Liver (tissue), 8 donors: ENCODE measurements at regions not wholly inside any gene's neighbourhood (a gene's known extent, or its start where the extent isn't known, plus 50 kb on each side); places are given as distances from the start of the nearest gene placed in this dataset.

Source experiments
- DNase-seq: peaks from one replicate; pipeline ENCODE4 v3.0.0-alpha.2; 2017; ENCODE audit warnings: low spot score
- H3K27ac ChIP-seq, 2 donors: one replicate each; pipeline ENCODE4 v1.7.0; 2013; ENCODE audit warnings: inconsistent platforms in 2 of 2, low read length in 2 of 2, control low read depth in 1 of 2, low read depth in 1 of 2, mild to moderate bottlenecking in 1 of 2
- H3K27me3 ChIP-seq, 4 donors: one replicate each; pipeline versions ENCODE4 v1.6.1 to v1.7.0; 2013; ENCODE audit warnings: low read length in 3 of 4, inconsistent platforms in 1 of 4, mild to moderate bottlenecking in 1 of 4, moderate library complexity in 1 of 4; ENCODE audit not compliant: control insufficient read depth in 4 of 4, insufficient read depth in 4 of 4
- H3K36me3 ChIP-seq, 4 donors: one replicate each; pipeline versions ENCODE4 v1.6.1 to v1.7.0; 2013; ENCODE audit warnings: low read length in 3 of 4, mild to moderate bottlenecking in 3 of 4, low read depth in 1 of 4, moderate library complexity in 1 of 4; ENCODE audit not compliant: control insufficient read depth in 4 of 4, insufficient read depth in 3 of 4
- H3K4me1 ChIP-seq, 4 donors: one replicate each; pipeline versions ENCODE4 v1.6.1 to v1.7.0; 2013; ENCODE audit warnings: low read length in 3 of 4, mild to moderate bottlenecking in 3 of 4, moderate library complexity in 1 of 4; ENCODE audit not compliant: control insufficient read depth in 4 of 4, insufficient read depth in 4 of 4
- H3K4me3 ChIP-seq, 3 donors: one replicate each; pipeline versions ENCODE4 v1.6.1 to v1.7.0; 2013; ENCODE audit warnings: low read length in 3 of 3, control low read depth in 1 of 3, low read depth in 1 of 3, mild to moderate bottlenecking in 1 of 3
- H3K9ac ChIP-seq, 2 donors: one replicate each; pipeline ENCODE4 v1.7.0; 2013; ENCODE audit warnings: low read length in 2 of 2, mild to moderate bottlenecking in 2 of 2, moderate library complexity in 2 of 2, control low read depth in 1 of 2, low read depth in 1 of 2
- H3K9me3 ChIP-seq, 4 donors: one replicate each; pipeline versions ENCODE4 v1.6.1 to v1.7.0; 2013; ENCODE audit warnings: low read length in 3 of 4; ENCODE audit not compliant: control insufficient read depth in 4 of 4
- EGR1 ChIP-seq, 2 donors: IDR thresholded peaks; 2 replicates each; pipeline ENCODE4 v1.6.1; 2016 to 2018; ENCODE audit warnings: antibody characterized with exemption in 2 of 2, low read depth in 2 of 2
- FOXA1 ChIP-seq: IDR thresholded peaks from 2 replicates; pipeline ENCODE4 v1.6.1; 2016; ENCODE audit warnings: antibody characterized with exemption
- FOXA2 ChIP-seq: IDR thresholded peaks from 2 replicates; pipeline ENCODE4 v1.6.1; 2016; ENCODE audit warnings: antibody characterized with exemption
- GABPA ChIP-seq, 2 donors: IDR thresholded peaks in 1 of 2; conservative IDR thresholded peaks in 1 of 2; 2 replicates each; pipeline ENCODE4 v1.6.1; 2016; ENCODE audit warnings: antibody characterized with exemption in 2 of 2, mild to moderate bottlenecking in 1 of 2, moderate library complexity in 1 of 2
- HNF4A ChIP-seq, 2 donors: conservative IDR thresholded peaks; 2 replicates each; pipeline ENCODE4 v1.6.1; 2016; ENCODE audit warnings: antibody characterized with exemption in 2 of 2, mild to moderate bottlenecking in 2 of 2
- HNF4G ChIP-seq: IDR thresholded peaks from 2 replicates; pipeline ENCODE4 v1.6.1; 2016; ENCODE audit warnings: antibody characterized with exemption
- JUND ChIP-seq, 2 donors: IDR thresholded peaks; 2 replicates each; pipeline ENCODE4 v1.6.1; 2016; ENCODE audit warnings: antibody characterized with exemption in 2 of 2
- NR2F2 ChIP-seq: IDR thresholded peaks from 2 replicates; pipeline ENCODE4 v1.6.1; 2016; ENCODE audit warnings: antibody characterized with exemption
- RAD21 ChIP-seq, 2 donors: IDR thresholded peaks; 2 replicates each; pipeline ENCODE4 v1.6.1; 2016; ENCODE audit warnings: antibody characterized with exemption in 2 of 2, mild to moderate bottlenecking in 2 of 2
- RXRA ChIP-seq, 2 donors: IDR thresholded peaks; 2 replicates each; pipeline ENCODE4 v1.6.1; 2017 to 2018; ENCODE audit warnings: antibody characterized with exemption in 2 of 2, mild to moderate bottlenecking in 1 of 2
- SP1 ChIP-seq: IDR thresholded peaks from 2 replicates; pipeline ENCODE4 v1.6.1; 2018; ENCODE audit warnings: antibody characterized with exemption, mild to moderate bottlenecking
- TAF1 ChIP-seq: conservative IDR thresholded peaks from 2 replicates; pipeline ENCODE4 v1.6.1; 2016; ENCODE audit warnings: antibody characterized with exemption, mild to moderate bottlenecking
- YY1 ChIP-seq: IDR thresholded peaks from 2 replicates; pipeline ENCODE4 v1.6.1; 2016; ENCODE audit warnings: antibody characterized with exemption, mild to moderate bottlenecking
- WGBS: extraction: QIAGEN DNeasy Blood & Tissue Kit; methylation state at CpG from one replicate; pipeline ENCODE4 v1.1.7; 2013; 5-methylcytosine and 5-hydroxymethylcytosine counted together
- TF ChIP-seq, protein P1 (sequence below): IDR thresholded peaks from 2 replicates; pipeline ENCODE4 v1.6.1; 2016; ENCODE audit warnings: antibody characterized with exemption
- TF ChIP-seq, protein P2 (sequence below): IDR thresholded peaks from 2 replicates; pipeline ENCODE4 v1.6.1; 2016; ENCODE audit warnings: antibody characterized with exemption
- TF ChIP-seq, protein P3 (sequence below): fragments of 150-350 bp; IDR thresholded peaks from 2 replicates; pipeline ENCODE4 v1.5.1; 2017; ENCODE audit warnings: improper control_type of control experiment, low read depth, low read length; ENCODE audit not compliant: missing input control
- TF ChIP-seq, protein P4 (sequence below): IDR thresholded peaks from 2 replicates; pipeline ENCODE4 v1.6.1; 2016; ENCODE audit warnings: antibody characterized with exemption, mild to moderate bottlenecking
- donor health status: healthy.
- donor health status: healthy.
- donor health status: healthy.
- donor health status: healthy.
- donor health status: healthy.

DNA sequence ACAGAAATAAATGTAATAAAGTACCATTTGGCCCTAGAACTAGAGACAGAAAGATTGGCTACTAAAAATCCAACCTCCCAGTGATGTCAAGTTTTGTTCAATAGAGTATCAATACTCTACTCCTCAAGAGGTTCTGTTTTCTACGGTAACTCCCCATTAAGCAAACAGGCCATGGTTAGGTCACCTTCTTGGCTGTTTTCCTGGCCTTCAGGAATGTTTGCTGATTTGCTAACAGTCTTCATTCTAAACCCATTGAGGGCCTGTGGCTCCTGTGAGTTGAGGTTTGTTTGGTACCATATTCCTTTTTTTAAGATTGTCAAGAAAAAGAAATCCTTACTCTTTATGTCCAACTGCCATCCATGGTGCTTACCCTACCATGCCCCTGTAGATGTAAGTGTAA is 1022.0 kb upstream of the TMEM132C start:
- TF ChIP-seq RXRA (IDR thresholded peaks at IDR 0.05) (peak in 1 of 2 donors; percentile 2), TAF1 (no peak)
- H3K27ac ChIP-seq = peak overlapping the region; percentile 25 to 49
- H3K4me1 ChIP-seq = peaks cover 4 to 39% (median 20%) of the 10 kb centered on the region in 4 donors
- no peaks in the 10 kb centered on the region for H3K9me3 ChIP-seq
- 41% methylated on average over 1 of the region's 1 CpG for WGBS
- H3K4me3 ChIP-seq = no peak overlapping the region
- DNase-seq = no peak
- no peak overlapping the region for H3K9ac ChIP-seq
- no peaks in the 10 kb centered on the region for H3K36me3 ChIP-seq
- H3K27me3 ChIP-seq = no peaks in the 10 kb centered on the region

DNA sequence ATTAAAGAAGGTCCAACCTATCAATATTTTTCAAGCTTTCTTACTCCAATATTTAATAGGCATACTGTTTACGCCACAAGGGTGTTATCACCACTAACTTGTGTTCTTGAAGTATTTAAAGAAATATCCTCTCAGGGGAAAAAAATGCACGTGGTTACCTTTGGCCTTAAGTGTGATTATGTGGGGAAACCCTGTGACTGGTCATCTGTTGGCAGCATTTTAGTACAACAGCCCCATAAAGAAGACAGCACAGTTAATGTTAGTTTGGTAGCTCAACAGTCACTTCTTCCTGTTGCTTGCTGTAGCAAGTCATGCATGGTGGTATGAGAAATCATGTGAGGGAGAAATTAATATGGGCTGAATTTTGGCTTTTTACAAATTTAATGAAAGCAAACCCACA is 1021.5 kb upstream of the TMEM132C start:
- peaks cover 3 to 35% (median 16%) of the 10 kb centered on the region in 4 donors for H3K4me1 ChIP-seq
- DNase-seq = no peak
- H3K9ac ChIP-seq = no peak overlapping the region
- H3K27ac ChIP-seq = peak overlapping the region; percentile 25 to 49
- H3K4me3 ChIP-seq = no peak overlapping the region
- WGBS = 53% methylated on average over 2 of the region's 2 CpGs
- no peaks in the 10 kb centered on the region for H3K36me3 ChIP-seq
- H3K9me3 ChIP-seq = no peaks in the 10 kb centered on the region
- no peaks in the 10 kb centered on the region for H3K27me3 ChIP-seq
- no peak for TF ChIP-seq EGR1 (IDR thresholded peaks at IDR 0.05; ENCODE audit: low read depth in 2 of 2)
- TF ChIP-seq, protein P1, sequence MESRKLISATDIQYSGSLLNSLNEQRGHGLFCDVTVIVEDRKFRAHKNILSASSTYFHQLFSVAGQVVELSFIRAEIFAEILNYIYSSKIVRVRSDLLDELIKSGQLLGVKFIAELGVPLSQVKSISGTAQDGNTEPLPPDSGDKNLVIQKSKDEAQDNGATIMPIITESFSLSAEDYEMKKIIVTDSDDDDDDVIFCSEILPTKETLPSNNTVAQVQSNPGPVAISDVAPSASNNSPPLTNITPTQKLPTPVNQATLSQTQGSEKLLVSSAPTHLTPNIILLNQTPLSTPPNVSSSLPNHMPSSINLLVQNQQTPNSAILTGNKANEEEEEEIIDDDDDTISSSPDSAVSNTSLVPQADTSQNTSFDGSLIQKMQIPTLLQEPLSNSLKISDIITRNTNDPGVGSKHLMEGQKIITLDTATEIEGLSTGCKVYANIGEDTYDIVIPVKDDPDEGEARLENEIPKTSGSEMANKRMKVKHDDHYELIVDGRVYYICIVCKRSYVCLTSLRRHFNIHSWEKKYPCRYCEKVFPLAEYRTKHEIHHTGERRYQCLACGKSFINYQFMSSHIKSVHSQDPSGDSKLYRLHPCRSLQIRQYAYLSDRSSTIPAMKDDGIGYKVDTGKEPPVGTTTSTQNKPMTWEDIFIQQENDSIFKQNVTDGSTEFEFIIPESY = peak; percentile 28
- peak in 1 of 2 donors; percentile 10 for TF ChIP-seq HNF4A (conservative IDR thresholded peaks at IDR 0.05)
- TF ChIP-seq GABPA (IDR thresholded peaks at IDR 0.05 in 1 of 2, conservative IDR thresholded peaks at IDR 0.05 in 1 of 2) = no peak

DNA sequence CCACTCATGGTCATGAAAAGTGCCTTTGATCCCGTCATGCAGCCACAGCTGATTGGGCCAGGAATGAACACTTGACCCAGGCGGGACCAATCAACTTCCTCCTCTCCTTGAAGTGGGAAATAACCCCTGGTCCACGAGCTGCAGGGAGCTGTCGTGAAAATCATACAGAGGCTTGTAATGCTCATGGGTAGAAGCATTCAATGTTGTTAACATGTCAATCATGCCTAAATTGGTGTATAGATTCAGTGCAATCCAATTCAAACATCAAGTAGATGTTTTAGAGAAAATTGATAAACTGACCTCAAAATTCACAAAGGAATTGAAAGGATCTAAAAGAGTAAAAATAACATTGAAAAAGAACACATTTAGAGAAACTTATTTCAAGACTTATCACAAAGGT is 1019.0 kb upstream of the TMEM132C start:
- H3K36me3 ChIP-seq = no peaks in the 10 kb centered on the region
- H3K27ac ChIP-seq = no peak overlapping the region
- H3K4me3 ChIP-seq = no peak overlapping the region
- no peak overlapping the region for H3K9ac ChIP-seq
- H3K9me3 ChIP-seq = no peaks in the 10 kb centered on the region
- peaks cover 0 to 18% (median 6%) of the 10 kb centered on the region in 4 donors for H3K4me1 ChIP-seq
- 78% methylated on average over 4 of the region's 4 CpGs for WGBS
- DNase-seq = no peak
- TF ChIP-seq RAD21 (IDR thresholded peaks at IDR 0.05) = no peak
- no peak for TF ChIP-seq HNF4A (conservative IDR thresholded peaks at IDR 0.05)
- TF ChIP-seq EGR1 (IDR thresholded peaks at IDR 0.05; ENCODE audit: low read depth in 2 of 2) = no peak
- TF ChIP-seq, protein P2, sequence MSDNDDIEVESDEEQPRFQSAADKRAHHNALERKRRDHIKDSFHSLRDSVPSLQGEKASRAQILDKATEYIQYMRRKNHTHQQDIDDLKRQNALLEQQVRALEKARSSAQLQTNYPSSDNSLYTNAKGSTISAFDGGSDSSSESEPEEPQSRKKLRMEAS = no peak
- no peak for TF ChIP-seq YY1
- TF ChIP-seq FOXA1 = no peak
- TF ChIP-seq, protein P3, sequence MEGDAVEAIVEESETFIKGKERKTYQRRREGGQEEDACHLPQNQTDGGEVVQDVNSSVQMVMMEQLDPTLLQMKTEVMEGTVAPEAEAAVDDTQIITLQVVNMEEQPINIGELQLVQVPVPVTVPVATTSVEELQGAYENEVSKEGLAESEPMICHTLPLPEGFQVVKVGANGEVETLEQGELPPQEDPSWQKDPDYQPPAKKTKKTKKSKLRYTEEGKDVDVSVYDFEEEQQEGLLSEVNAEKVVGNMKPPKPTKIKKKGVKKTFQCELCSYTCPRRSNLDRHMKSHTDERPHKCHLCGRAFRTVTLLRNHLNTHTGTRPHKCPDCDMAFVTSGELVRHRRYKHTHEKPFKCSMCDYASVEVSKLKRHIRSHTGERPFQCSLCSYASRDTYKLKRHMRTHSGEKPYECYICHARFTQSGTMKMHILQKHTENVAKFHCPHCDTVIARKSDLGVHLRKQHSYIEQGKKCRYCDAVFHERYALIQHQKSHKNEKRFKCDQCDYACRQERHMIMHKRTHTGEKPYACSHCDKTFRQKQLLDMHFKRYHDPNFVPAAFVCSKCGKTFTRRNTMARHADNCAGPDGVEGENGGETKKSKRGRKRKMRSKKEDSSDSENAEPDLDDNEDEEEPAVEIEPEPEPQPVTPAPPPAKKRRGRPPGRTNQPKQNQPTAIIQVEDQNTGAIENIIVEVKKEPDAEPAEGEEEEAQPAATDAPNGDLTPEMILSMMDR = no peak
- TF ChIP-seq FOXA2 = no peak
- TF ChIP-seq GABPA (IDR thresholded peaks at IDR 0.05 in 1 of 2, conservative IDR thresholded peaks at IDR 0.05 in 1 of 2) = no peak
- TF ChIP-seq, protein P4, sequence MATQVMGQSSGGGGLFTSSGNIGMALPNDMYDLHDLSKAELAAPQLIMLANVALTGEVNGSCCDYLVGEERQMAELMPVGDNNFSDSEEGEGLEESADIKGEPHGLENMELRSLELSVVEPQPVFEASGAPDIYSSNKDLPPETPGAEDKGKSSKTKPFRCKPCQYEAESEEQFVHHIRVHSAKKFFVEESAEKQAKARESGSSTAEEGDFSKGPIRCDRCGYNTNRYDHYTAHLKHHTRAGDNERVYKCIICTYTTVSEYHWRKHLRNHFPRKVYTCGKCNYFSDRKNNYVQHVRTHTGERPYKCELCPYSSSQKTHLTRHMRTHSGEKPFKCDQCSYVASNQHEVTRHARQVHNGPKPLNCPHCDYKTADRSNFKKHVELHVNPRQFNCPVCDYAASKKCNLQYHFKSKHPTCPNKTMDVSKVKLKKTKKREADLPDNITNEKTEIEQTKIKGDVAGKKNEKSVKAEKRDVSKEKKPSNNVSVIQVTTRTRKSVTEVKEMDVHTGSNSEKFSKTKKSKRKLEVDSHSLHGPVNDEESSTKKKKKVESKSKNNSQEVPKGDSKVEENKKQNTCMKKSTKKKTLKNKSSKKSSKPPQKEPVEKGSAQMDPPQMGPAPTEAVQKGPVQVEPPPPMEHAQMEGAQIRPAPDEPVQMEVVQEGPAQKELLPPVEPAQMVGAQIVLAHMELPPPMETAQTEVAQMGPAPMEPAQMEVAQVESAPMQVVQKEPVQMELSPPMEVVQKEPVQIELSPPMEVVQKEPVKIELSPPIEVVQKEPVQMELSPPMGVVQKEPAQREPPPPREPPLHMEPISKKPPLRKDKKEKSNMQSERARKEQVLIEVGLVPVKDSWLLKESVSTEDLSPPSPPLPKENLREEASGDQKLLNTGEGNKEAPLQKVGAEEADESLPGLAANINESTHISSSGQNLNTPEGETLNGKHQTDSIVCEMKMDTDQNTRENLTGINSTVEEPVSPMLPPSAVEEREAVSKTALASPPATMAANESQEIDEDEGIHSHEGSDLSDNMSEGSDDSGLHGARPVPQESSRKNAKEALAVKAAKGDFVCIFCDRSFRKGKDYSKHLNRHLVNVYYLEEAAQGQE = no peak
- TF ChIP-seq HNF4G = no peak
- no peak for TF ChIP-seq TAF1
- TF ChIP-seq, protein P1 = no peak
- no peak for TF ChIP-seq SP1
- TF ChIP-seq NR2F2 = no peak
- no peak for TF ChIP-seq RXRA (IDR thresholded peaks at IDR 0.05)
- no peak for TF ChIP-seq JUND (IDR thresholded peaks at IDR 0.05)
- no peaks in the 10 kb centered on the region for H3K27me3 ChIP-seq
